ENCODE measurements at regions not wholly inside any gene's neighbourhood (a gene's known extent, or its start where the extent isn't known, plus 50 kb on each side); places are given as distances from the start of the nearest gene placed in this dataset.

GRCh38 chr18:37769826-37770225, 204.2 kb upstream of the CELF4 start:
- no peak for DNase-seq

- no peak for DNase-seq
These were observed 199.1 kb upstream of the CELF4 start for GRCh38 chr18:37764541-37765288.

- no peak for DNase-seq
These were observed 196.6 kb upstream of the CELF4 start for GRCh38 chr18:37762076-37762621.

- no peak for DNase-seq
These were observed 188.5 kb upstream of the CELF4 start for GRCh38 chr18:37754141-37754540.

GRCh38 chr18:37742436-37742835, 176.8 kb upstream of the CELF4 start:
- no peak for DNase-seq

GRCh38 chr18:37741032-37741623, 175.5 kb upstream of the CELF4 start:
- no peak for DNase-seq

GRCh38 chr18:37734406-37734805, 168.8 kb upstream of the CELF4 start:
- DNase-seq = no peak

GRCh38 chr18:37729716-37730115, 164.1 kb upstream of the CELF4 start:
- no peak for DNase-seq

- no peak for DNase-seq
These were observed 158.6 kb upstream of the CELF4 start for GRCh38 chr18:37724206-37724605.

- DNase-seq = no peak
These were observed 156.2 kb upstream of the CELF4 start for GRCh38 chr18:37721544-37722522.

GRCh38 chr18:37720663-37721062, 155.1 kb upstream of the CELF4 start:
- DNase-seq = no peak

- no peak for DNase-seq
These were observed 152.1 kb upstream of the CELF4 start for GRCh38 chr18:37717656-37718055.

GRCh38 chr18:37717098-37717497, 151.5 kb upstream of the CELF4 start:
- no peak for DNase-seq

GRCh38 chr18:37716106-37716735, 150.6 kb upstream of the CELF4 start:
- no peak for DNase-seq

- DNase-seq = no peak
These were observed 149.1 kb upstream of the CELF4 start for GRCh38 chr18:37714691-37715090.

GRCh38 chr18:37712776-37713175, 147.2 kb upstream of the CELF4 start:
- no peak for DNase-seq

GRCh38 chr18:37711766-37712505, 146.3 kb upstream of the CELF4 start:
- no peak for DNase-seq

- no peak for DNase-seq
These were observed 145.1 kb upstream of the CELF4 start for GRCh38 chr18:37710726-37711125.

- DNase-seq = no peak
These were observed 144.1 kb upstream of the CELF4 start for GRCh38 chr18:37709740-37710139.

- DNase-seq = no peak
These were observed 139.4 kb upstream of the CELF4 start for GRCh38 chr18:37705016-37705415.

GRCh38 chr18:37702841-37703240, 137.2 kb upstream of the CELF4 start:
- DNase-seq = no peak

- DNase-seq = no peak
These were observed 136.4 kb upstream of the CELF4 start for GRCh38 chr18:37701967-37702366.
